Cardiac muscle cell (in vitro differentiated cells and primary cell): ENCODE measurements at regions not wholly inside any gene's neighbourhood (a gene's known extent, or its start where the extent isn't known, plus 50 kb on each side); places are given as distances from the start of the nearest gene placed in this dataset.

ENCODE experiments used
- DNase-seq, 2 donors: peaks; one replicate each; pipeline versions ENCODE4 v3.0.0 to v3.0.0-alpha.2; 2010 to 2017; ENCODE audit warnings: low read depth in 1 of 2, low spot score in 1 of 2
- H3K27ac ChIP-seq: fragments of 200-600 bp; sonication (generic); 2 replicates; pipeline ENCODE4 v1.5.1; 2016
- H3K27me3 ChIP-seq: fragments of 200-600 bp; sonication (generic); 2 replicates; pipeline ENCODE4 v1.6.0; 2016; ENCODE audit warnings: control low read depth
- H3K36me3 ChIP-seq: fragments of 200-600 bp; sonication (generic); 2 replicates; pipeline ENCODE4 v1.5.1; 2016; ENCODE audit warnings: control low read depth
- H3K4me1 ChIP-seq: fragments of 200-600 bp; sonication (generic); 2 replicates; pipeline ENCODE4 v1.8.1; 2017; ENCODE audit warnings: low read depth, mild to moderate bottlenecking, mixed run types
- H3K4me3 ChIP-seq: fragments of 200-600 bp; sonication (generic); 2 replicates; pipeline ENCODE4 v1.5.1; 2016; ENCODE audit warnings: mild to moderate bottlenecking
- H3K9me3 ChIP-seq: fragments of 200-600 bp; sonication (generic); 2 replicates; pipeline ENCODE4 v1.5.1; 2017; ENCODE audit warnings: low read depth, mild to moderate bottlenecking, control low read depth
- CTCF ChIP-seq: IDR thresholded peaks from 2 replicates; pipeline ENCODE4 v1.5.1; 2012; ENCODE audit warnings: low read depth, mild to moderate bottlenecking, low read length

GRCh38 chr7:155163696-155164095, 93.6 kb downstream of the HTR5A start:
- Histone ChIP-seq H3K27ac (no peak overlapping the region), H3K4me1 (no peaks in the 10 kb centered on the region), H3K9me3 (no peaks in the 10 kb centered on the region), H3K27me3 (no peaks in the 10 kb centered on the region), H3K4me3 (no peak overlapping the region), H3K36me3 (no peaks in the 10 kb centered on the region)
- DNase-seq = no peak
- TF ChIP-seq CTCF = no peak

- no peak for DNase-seq
- Histone ChIP-seq H3K4me1 (no peaks in the 10 kb centered on the region), H3K36me3 (no peaks in the 10 kb centered on the region), H3K4me3 (no peak overlapping the region), H3K27ac (no peak overlapping the region), H3K27me3 (no peaks in the 10 kb centered on the region), H3K9me3 (no peaks in the 10 kb centered on the region)
- no peak for TF ChIP-seq CTCF
These were observed 94.2 kb downstream of the HTR5A start for GRCh38 chr7:155164316-155164715.

- no peaks in the 10 kb centered on the region for H3K9me3 ChIP-seq
- no peak overlapping the region for H3K27ac ChIP-seq
- no peak overlapping the region for H3K4me3 ChIP-seq
- no peaks in the 10 kb centered on the region for H3K36me3 ChIP-seq
- no peaks in the 10 kb centered on the region for H3K27me3 ChIP-seq
- no peaks in the 10 kb centered on the region for H3K4me1 ChIP-seq
- TF ChIP-seq CTCF = no peak
- no peak for DNase-seq
These were observed 96.0 kb downstream of the HTR5A start for GRCh38 chr7:155166108-155166507.

GRCh38 chr7:155166673-155167370, 96.7 kb downstream of the HTR5A start:
- Histone ChIP-seq H3K4me1 (no peaks in the 10 kb centered on the region), H3K36me3 (no peaks in the 10 kb centered on the region), H3K27ac (no peak overlapping the region), H3K27me3 (no peaks in the 10 kb centered on the region), H3K9me3 (no peaks in the 10 kb centered on the region), H3K4me3 (no peak overlapping the region)
- no peak for TF ChIP-seq CTCF
- peak in 1 of 2 donors; percentile 90 for DNase-seq

- Histone ChIP-seq H3K27me3 (no peaks in the 10 kb centered on the region), H3K27ac (no peak overlapping the region), H3K4me3 (no peak overlapping the region), H3K9me3 (no peaks in the 10 kb centered on the region), H3K4me1 (no peaks in the 10 kb centered on the region), H3K36me3 (no peaks in the 10 kb centered on the region)
- no peak for TF ChIP-seq CTCF
- no peak for DNase-seq
These were observed 97.7 kb downstream of the HTR5A start for GRCh38 chr7:155167706-155168365.
